ENCODE measurements at regions not wholly inside any gene's neighbourhood (a gene's known extent, or its start where the extent isn't known, plus 50 kb on each side); places are given as distances from the start of the nearest gene placed in this dataset.

DNA sequence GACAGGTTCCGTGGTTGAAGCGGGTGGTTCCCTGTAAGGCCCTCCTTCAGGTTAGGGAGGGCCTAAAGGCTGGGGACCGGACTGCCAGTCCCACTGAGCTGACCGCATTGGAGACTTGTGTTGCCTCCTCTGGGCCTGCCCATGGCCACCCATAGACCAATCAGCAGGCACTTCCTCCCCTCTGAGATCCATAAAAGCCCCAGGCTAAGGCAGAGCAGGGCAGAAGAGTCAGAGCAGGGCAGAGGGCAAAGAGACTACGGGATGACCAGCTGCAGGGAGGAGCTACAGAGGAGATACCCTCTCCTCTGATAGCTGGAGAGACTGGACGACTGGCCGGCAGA is 537.4 kb downstream of the TENT5A start:
- TF ChIP-seq EZH2phosphoT487 (IDR thresholded peaks at IDR 0.05; ENCODE audit: borderline replicate concordance, low read depth) (no peak), CTCF (IDR thresholded peaks at IDR 0.05) (no peak), NRF1 (IDR thresholded peaks at IDR 0.05; ENCODE audit: low read depth, low read length) (no peak), REST (IDR thresholded peaks at IDR 0.05; ENCODE audit: low read depth, low read length) (no peak), FOXM1 (IDR thresholded peaks at IDR 0.05; ENCODE audit: low read depth) (no peak), EP300 (IDR thresholded peaks at IDR 0.05; ENCODE audit: borderline replicate concordance in 1 of 2, low read depth in 1 of 2, low read length in 1 of 2) (no peak), RAD21 (IDR thresholded peaks at IDR 0.05; ENCODE audit: low read length) (no peak), GATA2 (CRISPR knock-in tag; IDR thresholded peaks at IDR 0.05) (no peak)
